SKM-1 (cell line): ENCODE measurements at regions not wholly inside any gene's neighbourhood (a gene's known extent, or its start where the extent isn't known, plus 50 kb on each side); places are given as distances from the start of the nearest gene placed in this dataset.
"Not testable (repeated sequence)": the region's sequence is repeated elsewhere in the genome, so short reads cannot be mapped to it uniquely, and the experiment has no call there.

Experiments
- DNase-seq: peaks from one replicate; lab custom pipeline; 2025; ENCODE audit not compliant: unreplicated experiment; lab: John Stamatoyannopoulos, UW

- no peak for DNase-seq
Measured at GRCh38 chr15:77897896-77898406, 179.6 kb downstream of the TBC1D2B start.

- not testable (repeated sequence) for DNase-seq
Measured at GRCh38 chr15:77897113-77897895, 180.2 kb downstream of the TBC1D2B start.

- DNase-seq, result not testable (repeated sequence)
Measured at GRCh38 chr15:77896147-77897112, 181.1 kb downstream of the TBC1D2B start.

GRCh38 chr15:77895742-77896141 lies 181.8 kb downstream of the TBC1D2B start:
- DNase-seq, result no peak

- not testable (repeated sequence) for DNase-seq
Measured at GRCh38 chr15:77895145-77895544, 182.4 kb downstream of the TBC1D2B start.

GRCh38 chr15:77893671-77894640 lies 183.6 kb downstream of the TBC1D2B start:
- DNase-seq, result not testable (repeated sequence)

GRCh38 chr15:77893246-77893645 lies 184.3 kb downstream of the TBC1D2B start:
- not testable (repeated sequence) for DNase-seq

GRCh38 chr15:77892335-77892734 lies 185.2 kb downstream of the TBC1D2B start:
- no peak for DNase-seq

GRCh38 chr15:77891862-77892261 lies 185.6 kb downstream of the TBC1D2B start:
- not testable (repeated sequence) for DNase-seq

- not testable (repeated sequence) for DNase-seq
Measured at GRCh38 chr15:77890911-77891801, 186.4 kb downstream of the TBC1D2B start.

GRCh38 chr15:77889828-77890725 lies 187.4 kb downstream of the TBC1D2B start:
- not testable (repeated sequence) for DNase-seq

- DNase-seq, result no peak
Measured at GRCh38 chr15:77889009-77889806, 188.3 kb downstream of the TBC1D2B start.

- not testable (repeated sequence) for DNase-seq
Measured at GRCh38 chr15:77887563-77888429, 189.7 kb downstream of the TBC1D2B start.

GRCh38 chr15:77886805-77887448 lies 190.6 kb downstream of the TBC1D2B start:
- no peak for DNase-seq

- not testable (repeated sequence) for DNase-seq
Measured at GRCh38 chr15:77885877-77886500, 191.5 kb downstream of the TBC1D2B start.

- not testable (repeated sequence) for DNase-seq
Measured at GRCh38 chr15:77883012-77883411, 194.5 kb downstream of the TBC1D2B start.
